ENCODE measurements at regions not wholly inside any gene's neighbourhood (a gene's known extent, or its start where the extent isn't known, plus 50 kb on each side); places are given as distances from the start of the nearest gene placed in this dataset.

DNA sequence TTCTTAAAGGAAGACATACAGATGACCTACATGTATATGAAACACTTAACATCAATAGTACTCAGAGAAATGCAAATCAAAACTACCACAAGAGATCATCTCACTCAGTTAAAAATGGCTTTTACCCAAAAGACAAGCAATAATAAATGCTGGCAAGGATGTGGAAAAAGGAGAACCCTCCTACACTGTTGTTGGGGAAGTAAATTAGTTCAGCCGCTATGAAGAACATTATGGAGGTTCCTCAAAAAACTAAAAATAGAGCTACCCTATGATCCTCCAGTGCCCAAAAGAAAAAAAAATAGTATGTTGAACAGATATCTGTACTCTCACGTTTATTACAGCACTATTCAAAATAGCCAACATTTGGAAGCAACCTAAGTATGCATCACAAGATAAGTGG is 1579.4 kb upstream of the TMEFF2 start:
- intact Hi-C loops (cut with micrococcal nuclease): no loop called here
- no peaks in the 10 kb centered on the region for H3K27me3 Mint-ChIP-seq (ENCODE audit: low read depth)

DNA sequence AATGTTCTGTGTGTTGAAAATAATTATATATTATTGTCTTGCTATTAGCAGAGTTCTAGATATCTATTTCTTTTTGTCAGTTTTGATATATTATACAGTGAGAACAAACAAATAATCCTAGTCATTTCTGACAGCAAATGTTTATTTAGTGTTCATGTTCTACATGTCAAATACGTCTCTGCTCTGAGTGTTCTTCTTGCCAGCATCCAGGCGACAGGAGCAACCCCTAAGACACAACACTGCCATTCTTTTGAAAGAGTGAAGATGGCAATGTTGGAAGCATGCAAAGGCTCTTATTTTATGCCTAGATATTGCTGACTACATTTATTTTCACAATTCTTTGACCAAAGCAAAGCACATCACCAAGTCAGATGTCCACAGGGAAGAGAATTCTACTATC is 1556.6 kb upstream of the TMEFF2 start:
- no peak for DNase-seq
- CTCF ChIA-PET: no interaction called here
- H3K4me1 Mint-ChIP-seq (ENCODE audit: low read depth): no peaks in the 10 kb centered on the region

More for the DNA sequence above, 1579.4 kb upstream of the TMEFF2 start:
- H3K27ac Mint-ChIP-seq: no peak overlapping the region
- CTCF ChIA-PET: no interaction called here
- DNase-seq: no peak
- peaks cover 1% of the 10 kb centered on the region for H3K9me3 Mint-ChIP-seq
- H3K4me1 Mint-ChIP-seq (ENCODE audit: low read depth): no peaks in the 10 kb centered on the region
- H3K4me3 Mint-ChIP-seq: no peak overlapping the region
- H3K36me3 Mint-ChIP-seq (ENCODE audit: low read depth): no peaks in the 10 kb centered on the region

DNA sequence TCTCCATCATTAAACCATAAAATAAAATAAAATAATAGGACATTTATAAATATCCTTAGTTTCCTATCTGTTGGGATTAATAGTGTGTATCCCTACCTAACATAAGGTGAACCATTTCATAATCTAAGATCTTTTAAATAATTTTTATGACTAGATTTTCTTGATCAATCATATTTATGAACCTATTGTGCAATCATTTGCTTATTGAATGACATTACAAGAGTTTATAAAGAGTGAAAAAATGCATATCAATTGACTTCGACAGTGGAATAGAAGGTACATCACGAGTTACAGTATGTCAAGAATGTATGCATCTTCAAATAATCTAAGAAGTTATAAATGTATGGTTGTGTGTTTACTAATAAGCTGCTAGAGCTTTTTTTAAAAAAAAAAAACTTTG is 1554.8 kb upstream of the TMEFF2 start:
- H3K36me3 Mint-ChIP-seq (ENCODE audit: low read depth): no peaks in the 10 kb centered on the region
- H3K27ac Mint-ChIP-seq: no peak overlapping the region
- peaks cover 2% of the 10 kb centered on the region for H3K9me3 Mint-ChIP-seq
- no peaks in the 10 kb centered on the region for H3K27me3 Mint-ChIP-seq (ENCODE audit: low read depth)
- intact Hi-C loops (cut with micrococcal nuclease): no loop called here
- H3K4me3 Mint-ChIP-seq: no peak overlapping the region
- H3K4me1 Mint-ChIP-seq (ENCODE audit: low read depth): no peaks in the 10 kb centered on the region
- DNase-seq: no peak
- CTCF ChIA-PET: no interaction called here

More for the DNA sequence above, 1556.6 kb upstream of the TMEFF2 start:
- intact Hi-C loops (cut with micrococcal nuclease): no loop called here
- no peak overlapping the region for H3K27ac Mint-ChIP-seq
- H3K9me3 Mint-ChIP-seq: peaks cover 2% of the 10 kb centered on the region
- no peaks in the 10 kb centered on the region for H3K36me3 Mint-ChIP-seq (ENCODE audit: low read depth)
- H3K4me3 Mint-ChIP-seq: no peak overlapping the region
- H3K27me3 Mint-ChIP-seq (ENCODE audit: low read depth): no peaks in the 10 kb centered on the region

DNA sequence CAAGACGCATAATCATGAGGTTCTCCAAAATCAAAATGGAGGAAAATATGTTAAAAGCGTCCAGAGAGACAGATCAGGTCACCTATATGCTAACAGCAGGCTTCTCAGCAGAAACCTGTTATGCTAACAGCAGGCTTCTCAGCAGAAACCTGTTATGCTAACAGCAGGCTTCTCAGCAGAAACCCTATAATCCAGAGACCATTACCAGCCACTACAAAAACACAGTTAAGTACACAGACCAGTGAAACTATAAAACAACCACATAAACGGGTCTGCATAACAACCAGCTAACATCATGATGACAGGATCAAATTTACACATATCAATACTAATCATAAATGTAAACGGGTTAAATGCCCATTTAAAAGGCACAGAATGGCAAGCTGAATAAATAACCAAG is 1548.4 kb upstream of the TMEFF2 start:
- no peak overlapping the region for H3K27ac Mint-ChIP-seq
- DNase-seq: no peak
- intact Hi-C loops (cut with micrococcal nuclease): no loop called here
- CTCF ChIA-PET: no interaction called here
- H3K36me3 Mint-ChIP-seq (ENCODE audit: low read depth): peaks cover 2% of the 10 kb centered on the region
- H3K4me1 Mint-ChIP-seq (ENCODE audit: low read depth): no peaks in the 10 kb centered on the region
- peaks cover 10% of the 10 kb centered on the region for H3K9me3 Mint-ChIP-seq
- peaks cover 2% of the 10 kb centered on the region for H3K27me3 Mint-ChIP-seq (ENCODE audit: low read depth)
- no peak overlapping the region for H3K4me3 Mint-ChIP-seq

DNA sequence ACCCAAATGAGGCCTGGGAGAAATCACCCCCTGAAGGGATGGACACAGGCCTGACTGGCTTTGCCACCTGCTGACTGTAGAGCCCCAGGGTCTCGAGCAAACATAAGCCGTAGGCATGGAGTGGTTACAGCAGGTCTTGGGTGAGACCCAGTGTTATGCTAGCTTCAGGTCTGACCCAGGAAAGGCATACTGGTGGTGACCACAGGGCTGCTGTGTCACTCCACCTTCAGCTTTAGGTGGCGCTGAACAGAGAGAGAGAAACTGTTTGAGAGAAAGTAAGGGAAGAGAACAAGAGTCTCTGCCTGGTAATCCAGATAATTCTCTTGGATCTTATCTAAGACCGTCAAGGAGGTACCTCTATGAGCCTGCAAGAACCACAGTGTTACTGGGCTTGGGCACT is 1544.2 kb upstream of the TMEFF2 start:
- no peak for DNase-seq
- Mint-ChIP-seq H3K4me3 (no peak overlapping the region), H3K4me1 (ENCODE audit: low read depth) (no peaks in the 10 kb centered on the region), H3K27ac (no peak overlapping the region), H3K9me3 (peaks cover 5% of the 10 kb centered on the region), H3K36me3 (ENCODE audit: low read depth) (no peaks in the 10 kb centered on the region), H3K27me3 (ENCODE audit: low read depth) (peaks cover 2% of the 10 kb centered on the region)
- intact Hi-C loops (cut with micrococcal nuclease): no loop called here
- CTCF ChIA-PET: no interaction called here

DNA sequence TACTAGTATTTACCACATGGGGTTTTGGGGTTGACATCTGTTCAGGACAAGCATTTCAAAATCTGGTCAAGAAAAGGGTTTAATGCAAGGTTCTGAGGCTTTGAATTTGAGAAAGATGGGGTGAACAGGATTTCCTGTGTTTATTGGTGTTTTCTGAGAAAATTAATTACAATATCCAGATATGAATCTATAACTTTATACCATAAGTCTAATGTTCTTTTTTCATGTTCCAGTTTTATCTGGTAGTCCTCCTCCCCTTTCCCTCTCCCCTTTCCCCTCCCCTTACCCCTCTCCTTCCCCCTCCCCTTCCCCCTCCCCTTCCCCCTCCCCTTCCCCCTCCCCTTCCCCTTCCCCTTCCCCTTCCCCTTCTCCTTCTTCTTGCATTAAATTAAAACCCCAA is 1518.2 kb upstream of the TMEFF2 start:
- Mint-ChIP-seq H3K27me3 (ENCODE audit: low read depth) (no peaks in the 10 kb centered on the region), H3K36me3 (ENCODE audit: low read depth) (no peaks in the 10 kb centered on the region), H3K4me3 (no peak overlapping the region), H3K9me3 (peaks cover 2% of the 10 kb centered on the region), H3K27ac (no peak overlapping the region), H3K4me1 (ENCODE audit: low read depth) (no peaks in the 10 kb centered on the region)
- CTCF ChIA-PET: no interaction called here
- DNase-seq: no peak
- intact Hi-C loops (cut with micrococcal nuclease): no loop called here

DNA sequence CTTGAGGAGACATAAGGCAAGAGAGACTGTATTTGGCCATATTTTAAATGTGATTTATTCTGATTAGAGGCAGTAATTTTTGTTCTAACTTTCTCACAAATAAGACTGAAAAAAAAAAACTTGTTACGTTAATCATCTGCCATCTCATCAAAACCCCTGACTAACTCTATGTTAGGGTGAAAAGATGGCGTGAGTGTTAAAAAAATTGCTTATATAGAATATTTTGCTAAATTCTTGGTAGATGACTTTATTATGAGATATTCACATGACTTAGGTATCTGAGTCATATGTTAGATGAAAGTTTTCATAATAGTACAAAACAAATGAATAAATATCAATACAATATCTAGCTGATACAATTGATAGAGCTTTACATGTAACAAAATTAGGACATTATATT is 1508.7 kb upstream of the TMEFF2 start:
- peaks cover 8% of the 10 kb centered on the region for H3K9me3 Mint-ChIP-seq
- no peaks in the 10 kb centered on the region for H3K4me1 Mint-ChIP-seq (ENCODE audit: low read depth)
- no peaks in the 10 kb centered on the region for H3K36me3 Mint-ChIP-seq (ENCODE audit: low read depth)
- H3K27me3 Mint-ChIP-seq (ENCODE audit: low read depth): no peaks in the 10 kb centered on the region
- intact Hi-C loops (cut with micrococcal nuclease): no loop called here
- no peak for DNase-seq
- CTCF ChIA-PET: interaction anchor here (0.6 kb wide), 1 partner anchor 1761 kb away, joined by 3 read pairs; no protein-coding TSS in a partner anchor
- H3K4me3 Mint-ChIP-seq: no peak overlapping the region
- H3K27ac Mint-ChIP-seq: no peak overlapping the region

DNA sequence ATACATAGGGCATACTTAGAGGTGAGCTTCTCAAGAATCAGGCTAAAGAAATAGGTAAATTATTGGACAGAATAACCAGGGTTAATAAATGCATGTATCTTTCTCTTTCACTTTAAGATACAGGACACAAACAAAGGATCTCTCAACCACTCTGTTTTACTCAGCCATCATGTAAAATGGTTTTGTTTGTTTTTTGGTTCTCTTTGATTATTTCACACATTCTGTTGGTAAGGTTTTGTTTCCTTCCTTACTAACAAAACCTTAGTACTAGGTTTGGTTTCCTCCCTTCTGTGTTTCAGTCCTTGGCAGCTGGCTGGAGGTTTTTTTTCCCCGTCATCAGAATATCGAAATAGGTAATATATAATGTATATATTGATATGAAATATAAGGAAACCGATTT is 1506.8 kb upstream of the TMEFF2 start:
- no peaks in the 10 kb centered on the region for H3K27me3 Mint-ChIP-seq (ENCODE audit: low read depth)
- peaks cover 6% of the 10 kb centered on the region for H3K9me3 Mint-ChIP-seq
- intact Hi-C loops (cut with micrococcal nuclease): no loop called here
- no peaks in the 10 kb centered on the region for H3K4me1 Mint-ChIP-seq (ENCODE audit: low read depth)
- no peaks in the 10 kb centered on the region for H3K36me3 Mint-ChIP-seq (ENCODE audit: low read depth)
- H3K4me3 Mint-ChIP-seq: no peak overlapping the region
- no peak for DNase-seq
- CTCF ChIA-PET: no interaction called here
- H3K27ac Mint-ChIP-seq: no peak overlapping the region

DNA sequence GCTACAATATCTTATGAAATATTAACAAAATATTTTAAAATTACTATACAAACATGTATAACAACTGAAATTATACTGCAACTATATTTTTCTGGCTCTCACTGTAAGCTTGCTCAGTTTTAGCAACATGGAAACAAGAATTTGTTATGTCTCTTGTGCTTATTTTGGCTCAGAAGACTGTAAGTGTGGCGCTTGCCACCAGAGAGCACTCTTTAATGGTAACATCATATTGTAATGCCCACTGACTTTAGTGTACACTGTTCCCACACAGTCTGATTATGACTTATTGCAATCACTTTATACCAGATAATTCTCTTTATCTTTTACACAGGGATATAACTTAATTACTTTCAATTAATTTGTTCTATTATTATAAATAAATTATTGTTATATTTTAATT is 1500.6 kb upstream of the TMEFF2 start:
- peak; percentile 4 for DNase-seq
- CTCF ChIA-PET: no interaction called here
- Mint-ChIP-seq H3K27ac (no peak overlapping the region), H3K36me3 (ENCODE audit: low read depth) (no peaks in the 10 kb centered on the region), H3K4me1 (ENCODE audit: low read depth) (no peaks in the 10 kb centered on the region), H3K27me3 (ENCODE audit: low read depth) (no peaks in the 10 kb centered on the region), H3K4me3 (no peak overlapping the region), H3K9me3 (no peaks in the 10 kb centered on the region)
- intact Hi-C loops (cut with micrococcal nuclease): loop anchor here (10.0 kb wide), 1 partner anchor 1619 kb away; no protein-coding TSS in a partner anchor

DNA sequence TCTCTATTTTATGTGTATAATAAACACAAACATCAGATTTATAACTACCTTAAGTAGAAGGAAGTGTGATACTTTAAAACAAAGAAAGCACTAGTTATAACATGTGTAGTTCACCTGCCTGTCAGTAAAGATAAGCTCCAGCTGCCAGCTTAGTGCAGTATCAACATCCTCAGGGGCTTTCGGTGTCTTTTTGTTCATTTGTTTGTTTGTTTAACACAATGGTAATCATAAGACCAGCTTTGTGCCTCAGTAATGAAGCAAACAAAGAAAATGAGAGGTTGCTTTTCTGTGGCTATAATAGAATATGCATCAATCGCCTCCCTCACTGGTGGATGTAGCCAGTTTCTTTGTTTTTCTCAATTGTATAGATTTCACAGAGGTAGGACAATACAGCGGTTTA is 1499.0 kb upstream of the TMEFF2 start:
- CTCF ChIA-PET: no interaction called here
- H3K4me3 Mint-ChIP-seq: no peak overlapping the region
- H3K9me3 Mint-ChIP-seq: no peaks in the 10 kb centered on the region
- no peaks in the 10 kb centered on the region for H3K27me3 Mint-ChIP-seq (ENCODE audit: low read depth)
- no peaks in the 10 kb centered on the region for H3K4me1 Mint-ChIP-seq (ENCODE audit: low read depth)
- intact Hi-C loops (cut with micrococcal nuclease): loop anchor here (10.0 kb wide), 1 partner anchor 1621 kb away; no protein-coding TSS in a partner anchor
- no peak for DNase-seq
- no peak overlapping the region for H3K27ac Mint-ChIP-seq
- H3K36me3 Mint-ChIP-seq (ENCODE audit: low read depth): no peaks in the 10 kb centered on the region

DNA sequence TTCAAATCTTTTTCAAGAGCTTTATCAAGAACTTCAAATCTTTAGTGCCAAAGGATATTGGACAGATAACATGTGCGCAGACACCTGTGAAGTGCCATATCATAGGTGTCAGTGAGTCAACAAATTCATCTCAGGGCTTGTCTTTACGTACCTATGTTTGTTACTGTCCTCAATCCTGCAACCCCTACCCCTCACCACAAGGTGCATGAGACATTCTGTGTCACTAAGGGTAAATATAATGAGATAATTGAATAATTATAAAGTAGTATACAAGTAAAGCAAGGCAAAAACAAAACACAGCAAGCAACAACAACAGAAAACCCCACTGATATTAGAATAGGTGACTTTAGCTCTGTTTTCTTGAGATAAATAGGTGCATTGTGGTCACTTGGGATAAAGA is 1495.8 kb upstream of the TMEFF2 start:
- intact Hi-C loops (cut with micrococcal nuclease): loop anchor here (10.0 kb wide), 1 partner anchor 1624 kb away; no protein-coding TSS in a partner anchor
- CTCF ChIA-PET: no interaction called here
- Mint-ChIP-seq H3K27me3 (ENCODE audit: low read depth) (no peaks in the 10 kb centered on the region), H3K9me3 (no peaks in the 10 kb centered on the region), H3K4me3 (no peak overlapping the region), H3K4me1 (ENCODE audit: low read depth) (no peaks in the 10 kb centered on the region), H3K27ac (no peak overlapping the region), H3K36me3 (ENCODE audit: low read depth) (no peaks in the 10 kb centered on the region)
- DNase-seq: no peak

DNA sequence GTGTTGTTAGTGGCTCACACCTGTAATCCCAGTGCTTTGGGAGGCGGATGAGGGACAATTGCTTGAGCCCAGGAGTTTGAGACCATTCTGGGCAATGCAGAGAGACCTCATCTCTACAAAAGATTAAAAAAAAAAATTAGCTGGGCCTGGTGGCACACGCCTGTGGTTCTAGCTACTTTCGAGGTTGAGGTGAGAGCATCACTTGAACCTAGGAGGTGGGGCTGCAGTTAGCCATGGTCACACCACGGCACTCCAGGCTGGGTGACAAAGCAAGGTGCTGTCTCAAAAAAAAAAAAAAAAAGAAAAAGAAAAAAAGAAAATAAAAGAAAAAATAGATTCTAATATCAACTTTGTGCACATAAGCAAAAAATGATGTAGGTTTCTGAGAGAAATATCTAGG is 1492.5 kb upstream of the TMEFF2 start:
- H3K27ac Mint-ChIP-seq: no peak overlapping the region
- H3K4me3 Mint-ChIP-seq: no peak overlapping the region
- no peaks in the 10 kb centered on the region for H3K4me1 Mint-ChIP-seq (ENCODE audit: low read depth)
- H3K9me3 Mint-ChIP-seq: no peaks in the 10 kb centered on the region
- no peaks in the 10 kb centered on the region for H3K27me3 Mint-ChIP-seq (ENCODE audit: low read depth)
- DNase-seq: no peak
- CTCF ChIA-PET: no interaction called here
- intact Hi-C loops (cut with micrococcal nuclease): no loop called here
- H3K36me3 Mint-ChIP-seq (ENCODE audit: low read depth): no peaks in the 10 kb centered on the region

DNA sequence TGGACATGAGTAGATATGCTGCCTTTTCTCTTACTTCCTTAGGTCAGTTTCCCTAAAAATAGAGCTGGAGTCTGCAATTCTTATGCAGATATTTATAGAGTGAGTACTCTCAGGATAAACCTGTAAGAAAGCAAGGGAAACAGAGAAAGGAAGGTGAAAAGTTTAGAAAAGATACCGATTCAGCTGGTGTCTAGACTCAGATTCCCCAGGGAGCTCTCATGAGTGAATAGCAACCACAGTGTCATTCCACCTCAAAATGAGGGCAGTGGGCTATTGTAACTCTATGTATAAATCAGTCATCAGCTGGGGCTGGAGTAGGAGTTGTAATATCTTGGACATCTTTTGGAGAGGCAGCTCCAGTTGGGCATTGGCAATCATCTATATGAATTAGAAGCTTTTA is 1485.1 kb upstream of the TMEFF2 start:
- intact Hi-C loops (cut with micrococcal nuclease): no loop called here
- Mint-ChIP-seq H3K27me3 (ENCODE audit: low read depth) (no peaks in the 10 kb centered on the region), H3K4me1 (ENCODE audit: low read depth) (no peaks in the 10 kb centered on the region), H3K9me3 (no peaks in the 10 kb centered on the region), H3K36me3 (ENCODE audit: low read depth) (no peaks in the 10 kb centered on the region), H3K4me3 (no peak overlapping the region), H3K27ac (no peak overlapping the region)
- no peak for DNase-seq
- CTCF ChIA-PET: no interaction called here

DNA sequence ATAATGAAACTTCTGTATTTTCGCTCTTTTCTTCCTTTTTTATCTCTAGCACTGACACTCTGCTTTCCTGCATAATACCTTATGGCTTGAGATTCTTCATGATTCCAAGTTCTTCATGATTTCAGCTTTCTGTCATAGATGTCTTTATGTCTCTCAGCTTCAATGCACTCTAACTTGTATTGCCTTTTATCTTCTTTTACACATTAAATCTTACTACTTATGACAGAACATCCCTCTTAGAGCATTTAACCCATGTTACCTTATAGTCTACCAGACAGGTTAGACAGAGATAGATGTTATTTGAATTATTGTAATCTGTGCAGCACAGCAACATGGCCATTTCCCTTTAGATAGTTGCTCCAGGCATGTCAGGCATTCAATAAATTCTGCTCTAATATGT is 1475.7 kb upstream of the TMEFF2 start:
- no peak overlapping the region for H3K4me3 Mint-ChIP-seq
- CTCF ChIA-PET: no interaction called here
- H3K36me3 Mint-ChIP-seq (ENCODE audit: low read depth): no peaks in the 10 kb centered on the region
- no peak overlapping the region for H3K27ac Mint-ChIP-seq
- no peak for DNase-seq
- intact Hi-C loops (cut with micrococcal nuclease): no loop called here
- no peaks in the 10 kb centered on the region for H3K9me3 Mint-ChIP-seq
- H3K4me1 Mint-ChIP-seq (ENCODE audit: low read depth): no peaks in the 10 kb centered on the region
- no peaks in the 10 kb centered on the region for H3K27me3 Mint-ChIP-seq (ENCODE audit: low read depth)

Measured in activated naive CD4-positive, alpha-beta T cell treated with anti-CD3 and anti-CD28 coated beads for 36 hours (primary cell).